Skeletal muscle cell (primary cell): ENCODE measurements at regions not wholly inside any gene's neighbourhood (a gene's known extent, or its start where the extent isn't known, plus 50 kb on each side); places are given as distances from the start of the nearest gene placed in this dataset.
A peak's percentile ranks its signal among the peaks of the same experiment; 100 is the strongest.

Source experiments
- DNase-seq: peaks from one replicate; pipeline ENCODE4 v3.0.0-alpha.2; 2010; ENCODE audit warnings: low read depth
- H3K4me3 ChIP-seq: 2 replicates; pipeline ENCODE4 v1.5.1; 2011; ENCODE audit warnings: low read depth, mild to moderate bottlenecking, control low read depth, low read length, moderate library complexity

DNA sequence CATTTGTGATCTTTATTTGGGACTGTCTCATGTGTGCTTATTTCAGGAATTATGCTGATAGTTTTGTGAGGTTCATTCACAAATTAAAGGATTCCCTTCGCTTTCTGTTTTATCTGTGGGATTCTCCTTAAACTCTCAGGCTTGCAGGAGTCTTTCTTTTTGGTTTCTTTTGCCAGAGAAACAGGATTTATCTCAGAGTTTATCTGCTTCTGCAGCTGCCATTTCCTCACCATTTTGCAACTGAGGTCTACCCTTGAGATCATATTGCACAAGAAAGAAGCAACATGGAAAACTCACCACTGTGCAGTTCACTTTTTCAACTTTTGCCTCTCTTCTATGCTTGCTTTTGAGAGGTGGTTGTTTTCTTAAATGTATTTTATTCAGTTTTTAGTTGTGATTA is 201.0 kb downstream of the PRL start:
- DNase-seq, result no peak
- H3K4me3 ChIP-seq, result no peak overlapping the region

- no peak overlapping the region for H3K4me3 ChIP-seq
- DNase-seq, result no peak
Measured at GRCh38 chr6:22098601-22099031, 198.2 kb downstream of the PRL start.

- no peak for DNase-seq
- H3K4me3 ChIP-seq, result no peak overlapping the region
Measured at GRCh38 chr6:22099231-22099630, 197.6 kb downstream of the PRL start.

- no peak for DNase-seq
- H3K4me3 ChIP-seq, result no peak overlapping the region
Measured at GRCh38 chr6:22099923-22100322, 196.9 kb downstream of the PRL start.

GRCh38 chr6:22101163-22101562 is 195.7 kb downstream of the PRL start:
- no peak overlapping the region for H3K4me3 ChIP-seq
- DNase-seq, result no peak

GRCh38 chr6:22102671-22103070 is 194.2 kb downstream of the PRL start:
- DNase-seq, result no peak
- H3K4me3 ChIP-seq, result no peak overlapping the region

DNA sequence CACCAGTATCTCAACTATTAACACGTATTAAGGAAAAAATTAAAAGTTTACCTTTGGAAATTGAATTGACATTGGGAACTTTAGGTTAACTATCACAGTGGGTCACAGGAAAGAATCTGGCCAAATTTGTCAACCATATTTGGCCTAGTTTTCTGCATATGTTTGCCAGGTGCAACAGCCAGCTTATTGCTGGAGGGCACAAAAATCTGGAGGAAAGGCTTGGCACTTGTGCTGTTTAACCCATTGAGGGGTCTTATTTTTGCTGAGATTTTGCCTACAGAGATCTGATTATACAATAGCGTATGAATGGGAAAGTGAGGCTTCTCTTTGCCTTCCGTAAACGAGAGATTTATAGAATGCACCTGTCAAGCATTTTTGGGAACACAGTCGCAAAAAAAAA is 190.4 kb downstream of the PRL start:
- DNase-seq, result no peak
- no peak overlapping the region for H3K4me3 ChIP-seq

DNA sequence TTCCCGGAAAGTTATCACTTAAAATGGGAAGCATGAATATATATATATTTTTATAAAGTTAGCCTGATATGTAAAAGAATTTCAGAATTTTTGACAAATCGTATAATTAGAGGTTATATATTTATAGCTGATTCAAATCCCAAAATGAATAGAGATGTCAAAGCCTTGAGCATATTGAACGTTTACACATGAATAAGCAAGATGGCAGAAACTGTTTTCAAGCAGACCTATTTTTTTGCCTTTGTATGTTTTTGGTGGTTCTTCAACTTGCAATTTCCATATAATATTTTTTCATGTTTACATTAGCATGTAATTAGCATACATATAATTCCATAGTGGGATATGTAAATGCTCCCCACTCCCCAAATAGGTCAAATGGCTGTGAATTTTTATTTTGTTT is 189.9 kb downstream of the PRL start:
- no peak overlapping the region for H3K4me3 ChIP-seq
- no peak for DNase-seq

GRCh38 chr6:22108199-22108598 is 188.6 kb downstream of the PRL start:
- DNase-seq, result no peak
- H3K4me3 ChIP-seq, result no peak overlapping the region

DNA sequence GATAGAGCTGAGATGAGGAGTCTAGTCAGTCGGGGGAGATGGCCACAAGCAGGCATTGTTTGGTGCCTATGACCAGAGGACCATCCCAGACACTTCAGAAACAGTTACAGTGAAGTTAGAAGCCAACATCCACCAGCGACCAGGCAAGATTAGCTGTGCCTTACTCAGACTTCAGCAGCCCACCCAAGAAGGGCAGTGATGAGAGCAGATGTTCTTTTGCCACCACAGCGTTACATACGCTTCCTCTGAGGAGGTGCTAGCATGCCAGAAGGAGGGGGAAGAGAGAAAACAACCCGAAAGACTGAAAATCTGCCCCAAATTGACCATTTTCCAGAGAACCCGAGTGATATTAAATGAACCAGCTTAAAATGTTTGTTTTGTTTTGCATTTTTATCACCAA is 186.8 kb downstream of the PRL start:
- no peak for DNase-seq
- H3K4me3 ChIP-seq, result no peak overlapping the region

DNA sequence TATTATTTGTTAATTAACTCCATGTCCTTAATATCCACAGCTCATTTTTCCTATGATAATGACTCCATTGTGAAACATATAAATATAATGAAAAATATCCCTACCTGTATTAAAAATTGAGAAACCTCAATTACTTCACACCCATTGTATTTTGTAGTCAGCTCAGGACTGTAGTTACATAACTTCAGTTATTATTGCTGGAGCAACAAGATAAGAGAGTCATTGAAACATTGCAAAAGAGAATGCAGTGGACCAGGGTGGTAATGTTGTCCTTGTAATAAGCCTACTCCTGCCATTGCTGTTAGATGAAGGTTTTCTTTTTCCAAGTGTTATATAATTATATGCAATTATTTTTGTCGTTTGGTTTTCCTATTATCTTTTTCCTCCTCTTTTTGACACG is 184.4 kb downstream of the PRL start:
- DNase-seq, result no peak
- no peak overlapping the region for H3K4me3 ChIP-seq

GRCh38 chr6:22113026-22113766 is 183.6 kb downstream of the PRL start:
- DNase-seq, result peak; percentile 97
- no peak overlapping the region for H3K4me3 ChIP-seq

- DNase-seq, result no peak
- H3K4me3 ChIP-seq, result no peak overlapping the region
Measured at GRCh38 chr6:22115559-22115958, 181.3 kb downstream of the PRL start.

GRCh38 chr6:22117631-22118030 is 179.2 kb downstream of the PRL start:
- no peak for DNase-seq
- no peak overlapping the region for H3K4me3 ChIP-seq

DNA sequence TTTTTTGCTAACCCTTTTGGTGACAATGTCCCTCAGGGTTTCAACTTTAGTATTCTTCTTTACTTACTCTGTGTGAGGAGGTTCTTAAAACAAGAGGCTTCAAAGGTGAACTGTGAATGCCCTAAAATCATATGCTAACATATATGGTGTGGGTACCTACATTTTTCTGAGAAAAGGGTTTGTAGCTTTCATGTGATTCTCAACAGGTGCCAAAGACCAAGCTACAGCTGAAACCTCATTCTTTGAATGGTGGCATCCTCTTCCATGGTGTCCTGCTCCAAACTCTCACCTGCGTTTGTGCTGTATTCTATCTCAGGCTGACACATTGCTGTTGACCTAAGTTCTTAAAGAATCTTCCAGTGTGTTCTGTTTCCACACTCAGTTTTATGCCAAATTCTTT is 177.3 kb downstream of the PRL start:
- no peak for DNase-seq
- H3K4me3 ChIP-seq, result no peak overlapping the region

GRCh38 chr6:22124756-22125155 is 172.1 kb downstream of the PRL start:
- DNase-seq, result no peak
- H3K4me3 ChIP-seq, result no peak overlapping the region

GRCh38 chr6:22126910-22127309 is 169.9 kb downstream of the PRL start:
- DNase-seq, result no peak
- no peak overlapping the region for H3K4me3 ChIP-seq

DNA sequence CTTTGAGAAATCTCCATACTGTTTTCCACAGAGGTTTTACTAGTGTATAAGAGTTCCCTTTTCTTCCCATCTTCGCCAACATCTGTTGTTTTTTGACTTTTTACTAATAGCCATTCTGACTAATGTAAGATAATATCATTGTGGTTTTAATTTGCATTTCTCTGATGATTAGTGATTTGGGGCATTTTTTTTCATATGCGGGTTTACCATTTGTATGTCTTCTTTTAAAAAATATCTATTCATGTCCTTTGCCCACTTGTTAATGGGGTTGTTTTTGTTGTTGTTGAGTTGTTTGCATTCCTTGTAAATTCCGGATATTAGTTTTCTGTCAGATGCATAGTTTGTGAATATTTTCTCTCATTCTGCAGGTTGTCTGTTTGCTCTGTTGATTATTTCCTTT is 167.1 kb downstream of the PRL start:
- no peak overlapping the region for H3K4me3 ChIP-seq
- no peak for DNase-seq

DNA sequence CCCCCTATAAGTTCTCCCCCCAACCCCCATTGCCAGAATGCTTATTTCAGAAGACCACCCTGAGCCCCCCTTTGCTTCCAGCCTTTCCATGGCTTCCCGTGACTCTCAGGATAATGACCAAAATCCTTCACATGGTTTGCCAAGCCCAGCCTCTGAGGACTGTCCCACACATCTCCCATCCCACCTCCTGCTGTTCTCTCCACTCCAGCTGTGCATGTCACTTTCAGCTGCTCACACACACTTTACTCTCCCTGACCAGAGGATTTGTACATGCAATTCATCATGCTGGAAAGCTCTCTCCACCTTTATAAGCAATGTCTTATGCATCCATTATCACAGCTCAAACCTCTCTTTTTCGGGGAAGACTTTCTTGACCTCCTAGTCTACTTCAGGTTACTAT is 164.2 kb downstream of the PRL start:
- H3K4me3 ChIP-seq, result no peak overlapping the region
- DNase-seq, result no peak

GRCh38 chr6:22133357-22133756 is 163.5 kb downstream of the PRL start:
- no peak overlapping the region for H3K4me3 ChIP-seq
- DNase-seq, result no peak

- no peak overlapping the region for H3K4me3 ChIP-seq
- DNase-seq, result no peak
Measured at GRCh38 chr6:22134308-22134707, 162.5 kb downstream of the PRL start.

GRCh38 chr6:22135395-22135794 is 161.4 kb downstream of the PRL start:
- no peak overlapping the region for H3K4me3 ChIP-seq
- DNase-seq, result no peak
